ENCODE measurements at regions not wholly inside any gene's neighbourhood (a gene's known extent, or its start where the extent isn't known, plus 50 kb on each side); places are given as distances from the start of the nearest gene placed in this dataset.
"Not testable (repeated sequence)": the region's sequence is repeated elsewhere in the genome, so short reads cannot be mapped to it uniquely, and the experiment has no call there.

- TF ChIP-seq, protein P1, sequence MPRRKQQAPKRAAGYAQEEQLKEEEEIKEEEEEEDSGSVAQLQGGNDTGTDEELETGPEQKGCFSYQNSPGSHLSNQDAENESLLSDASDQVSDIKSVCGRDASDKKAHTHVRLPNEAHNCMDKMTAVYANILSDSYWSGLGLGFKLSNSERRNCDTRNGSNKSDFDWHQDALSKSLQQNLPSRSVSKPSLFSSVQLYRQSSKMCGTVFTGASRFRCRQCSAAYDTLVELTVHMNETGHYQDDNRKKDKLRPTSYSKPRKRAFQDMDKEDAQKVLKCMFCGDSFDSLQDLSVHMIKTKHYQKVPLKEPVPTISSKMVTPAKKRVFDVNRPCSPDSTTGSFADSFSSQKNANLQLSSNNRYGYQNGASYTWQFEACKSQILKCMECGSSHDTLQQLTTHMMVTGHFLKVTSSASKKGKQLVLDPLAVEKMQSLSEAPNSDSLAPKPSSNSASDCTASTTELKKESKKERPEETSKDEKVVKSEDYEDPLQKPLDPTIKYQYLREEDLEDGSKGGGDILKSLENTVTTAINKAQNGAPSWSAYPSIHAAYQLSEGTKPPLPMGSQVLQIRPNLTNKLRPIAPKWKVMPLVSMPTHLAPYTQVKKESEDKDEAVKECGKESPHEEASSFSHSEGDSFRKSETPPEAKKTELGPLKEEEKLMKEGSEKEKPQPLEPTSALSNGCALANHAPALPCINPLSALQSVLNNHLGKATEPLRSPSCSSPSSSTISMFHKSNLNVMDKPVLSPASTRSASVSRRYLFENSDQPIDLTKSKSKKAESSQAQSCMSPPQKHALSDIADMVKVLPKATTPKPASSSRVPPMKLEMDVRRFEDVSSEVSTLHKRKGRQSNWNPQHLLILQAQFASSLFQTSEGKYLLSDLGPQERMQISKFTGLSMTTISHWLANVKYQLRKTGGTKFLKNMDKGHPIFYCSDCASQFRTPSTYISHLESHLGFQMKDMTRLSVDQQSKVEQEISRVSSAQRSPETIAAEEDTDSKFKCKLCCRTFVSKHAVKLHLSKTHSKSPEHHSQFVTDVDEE (CRISPR knock-in tag; IDR thresholded peaks at IDR 0.05): no peak
- TF ChIP-seq, protein P2, sequence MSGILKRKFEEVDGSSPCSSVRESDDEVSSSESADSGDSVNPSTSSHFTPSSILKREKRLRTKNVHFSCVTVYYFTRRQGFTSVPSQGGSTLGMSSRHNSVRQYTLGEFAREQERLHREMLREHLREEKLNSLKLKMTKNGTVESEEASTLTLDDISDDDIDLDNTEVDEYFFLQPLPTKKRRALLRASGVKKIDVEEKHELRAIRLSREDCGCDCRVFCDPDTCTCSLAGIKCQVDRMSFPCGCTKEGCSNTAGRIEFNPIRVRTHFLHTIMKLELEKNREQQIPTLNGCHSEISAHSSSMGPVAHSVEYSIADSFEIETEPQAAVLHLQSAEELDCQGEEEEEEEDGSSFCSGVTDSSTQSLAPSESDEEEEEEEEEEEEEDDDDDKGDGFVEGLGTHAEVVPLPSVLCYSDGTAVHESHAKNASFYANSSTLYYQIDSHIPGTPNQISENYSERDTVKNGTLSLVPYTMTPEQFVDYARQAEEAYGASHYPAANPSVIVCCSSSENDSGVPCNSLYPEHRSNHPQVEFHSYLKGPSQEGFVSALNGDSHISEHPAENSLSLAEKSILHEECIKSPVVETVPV (CRISPR knock-in tag; IDR thresholded peaks at IDR 0.05): no peak
- TF ChIP-seq CSDC2 (CRISPR knock-in tag; IDR thresholded peaks at IDR 0.05) (no peak), BACH2 (CRISPR knock-in tag; IDR thresholded peaks at IDR 0.05; ENCODE audit: borderline replicate concordance) (no peak), ZC3H10 (CRISPR knock-in tag; IDR thresholded peaks at IDR 0.05) (no peak), ZFP3 (CRISPR knock-in tag; IDR thresholded peaks at IDR 0.05) (no peak), ZNF8 (CRISPR knock-in tag; IDR thresholded peaks at IDR 0.05) (no peak), SNAI2 (CRISPR knock-in tag; IDR thresholded peaks at IDR 0.05) (no peak), OSR1 (CRISPR knock-in tag; IDR thresholded peaks at IDR 0.05) (no peak), PPARA (CRISPR knock-in tag; IDR thresholded peaks at IDR 0.05; ENCODE audit: borderline replicate concordance) (no peak), TCF4 (CRISPR knock-in tag; IDR thresholded peaks at IDR 0.05; ENCODE audit: borderline replicate concordance) (no peak), ESRRG (CRISPR knock-in tag; IDR thresholded peaks at IDR 0.05) (no peak), GLIS3 (CRISPR knock-in tag; IDR thresholded peaks at IDR 0.05) (no peak), TOX (CRISPR knock-in tag; IDR thresholded peaks at IDR 0.05; ENCODE audit: borderline replicate concordance) (no peak), POU6F1 (CRISPR knock-in tag; IDR thresholded peaks at IDR 0.05; ENCODE audit: borderline replicate concordance, low read depth) (no peak)
- TF ChIP-seq, protein P3, sequence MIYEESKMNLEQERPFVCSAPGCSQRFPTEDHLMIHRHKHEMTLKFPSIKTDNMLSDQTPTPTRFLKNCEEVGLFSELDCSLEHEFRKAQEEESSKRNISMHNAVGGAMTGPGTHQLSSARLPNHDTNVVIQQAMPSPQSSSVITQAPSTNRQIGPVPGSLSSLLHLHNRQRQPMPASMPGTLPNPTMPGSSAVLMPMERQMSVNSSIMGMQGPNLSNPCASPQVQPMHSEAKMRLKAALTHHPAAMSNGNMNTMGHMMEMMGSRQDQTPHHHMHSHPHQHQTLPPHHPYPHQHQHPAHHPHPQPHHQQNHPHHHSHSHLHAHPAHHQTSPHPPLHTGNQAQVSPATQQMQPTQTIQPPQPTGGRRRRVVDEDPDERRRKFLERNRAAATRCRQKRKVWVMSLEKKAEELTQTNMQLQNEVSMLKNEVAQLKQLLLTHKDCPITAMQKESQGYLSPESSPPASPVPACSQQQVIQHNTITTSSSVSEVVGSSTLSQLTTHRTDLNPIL (CRISPR knock-in tag; IDR thresholded peaks at IDR 0.05; ENCODE audit: low read depth): no peak
- no peak for ATAC-seq
Measured at GRCh38 chr5:74971947-74972460, 80.4 kb downstream of the GCNT4 start.

- not testable (repeated sequence) for ATAC-seq
Measured at GRCh38 chr5:74970891-74971290, 81.5 kb downstream of the GCNT4 start.

- no peak for ATAC-seq
- TF ChIP-seq, protein P3 (CRISPR knock-in tag; IDR thresholded peaks at IDR 0.05; ENCODE audit: low read depth): no peak
- no peak for TF ChIP-seq ISL1 (CRISPR knock-in tag; IDR thresholded peaks at IDR 0.05)
- TF ChIP-seq GLIS3 (CRISPR knock-in tag; IDR thresholded peaks at IDR 0.05): no peak
- TF ChIP-seq SNAI2 (CRISPR knock-in tag; IDR thresholded peaks at IDR 0.05): no peak
- no peak for TF ChIP-seq ARNTL (CRISPR knock-in tag; IDR thresholded peaks at IDR 0.05; ENCODE audit: borderline replicate concordance, low read depth)
- TF ChIP-seq POU6F1 (CRISPR knock-in tag; IDR thresholded peaks at IDR 0.05; ENCODE audit: borderline replicate concordance, low read depth): no peak
- no peak for TF ChIP-seq ZFP3 (CRISPR knock-in tag; IDR thresholded peaks at IDR 0.05)
- TF ChIP-seq ZC3H10 (CRISPR knock-in tag; IDR thresholded peaks at IDR 0.05): no peak
- no peak for TF ChIP-seq ZNF8 (CRISPR knock-in tag; IDR thresholded peaks at IDR 0.05)
- no peak for TF ChIP-seq OSR1 (CRISPR knock-in tag; IDR thresholded peaks at IDR 0.05)
- TF ChIP-seq ZNF565 (CRISPR knock-in tag; conservative IDR thresholded peaks at IDR 0.05; ENCODE audit: low read depth): no peak
- no peak for TF ChIP-seq BACH2 (CRISPR knock-in tag; IDR thresholded peaks at IDR 0.05; ENCODE audit: borderline replicate concordance)
- no peak for TF ChIP-seq TCF4 (CRISPR knock-in tag; IDR thresholded peaks at IDR 0.05; ENCODE audit: borderline replicate concordance)
- no peak for TF ChIP-seq PPARA (CRISPR knock-in tag; IDR thresholded peaks at IDR 0.05; ENCODE audit: borderline replicate concordance)
- TF ChIP-seq, protein P2 (CRISPR knock-in tag; IDR thresholded peaks at IDR 0.05): no peak
Measured at GRCh38 chr5:74969726-74970125, 82.6 kb downstream of the GCNT4 start.

All from SK-N-SH treated with all-trans-retinoic acid at 6 μM for 48 hours (cell line).